GM12878 (cell line): ENCODE measurements at regions not wholly inside any gene's neighbourhood (a gene's known extent, or its start where the extent isn't known, plus 50 kb on each side); places are given as distances from the start of the nearest gene placed in this dataset.

Experiments
- BCLAF1 ChIP-seq: fragments of 450-650 bp; IDR thresholded peaks from 2 replicates; pipeline ENCODE4 v1.6.1; 2017; ENCODE audit warnings: antibody characterized with exemption, mild to moderate bottlenecking, moderate library complexity
- EGR1 ChIP-seq, 2 experiments: IDR thresholded peaks; 1 replicate in 1 of 2; 2 replicates in 1 of 2; pipeline ENCODE4 v1.6.1; 2011 to 2012; ENCODE audit warnings: low read depth in 2 of 2, low read length in 2 of 2, borderline replicate concordance in 1 of 2, mild to moderate bottlenecking in 1 of 2, moderate library complexity in 1 of 2
- MEF2B ChIP-seq: fragments of 450-650 bp; IDR thresholded peaks from 2 replicates; pipeline ENCODE4 v1.6.1; 2018; ENCODE audit warnings: mild to moderate bottlenecking, moderate library complexity; ENCODE audit not compliant: partially characterized antibody, poor library complexity, severe bottlenecking
- MTA3 ChIP-seq: IDR thresholded peaks from 2 replicates; pipeline ENCODE4 v1.6.1; 2012; ENCODE audit warnings: low read length, inconsistent platforms, borderline replicate concordance
- RELA ChIP-seq: fragments of 450-650 bp; IDR thresholded peaks from 2 replicates; pipeline ENCODE4 v1.8.0; 2014; ENCODE audit warnings: borderline replicate concordance; ENCODE audit not compliant: partially characterized antibody
- ZBTB40 ChIP-seq: fragments of 450-650 bp; IDR thresholded peaks from 2 replicates; pipeline ENCODE4 v1.6.1; 2016; ENCODE audit warnings: mild to moderate bottlenecking, moderate library complexity, borderline replicate concordance

DNA sequence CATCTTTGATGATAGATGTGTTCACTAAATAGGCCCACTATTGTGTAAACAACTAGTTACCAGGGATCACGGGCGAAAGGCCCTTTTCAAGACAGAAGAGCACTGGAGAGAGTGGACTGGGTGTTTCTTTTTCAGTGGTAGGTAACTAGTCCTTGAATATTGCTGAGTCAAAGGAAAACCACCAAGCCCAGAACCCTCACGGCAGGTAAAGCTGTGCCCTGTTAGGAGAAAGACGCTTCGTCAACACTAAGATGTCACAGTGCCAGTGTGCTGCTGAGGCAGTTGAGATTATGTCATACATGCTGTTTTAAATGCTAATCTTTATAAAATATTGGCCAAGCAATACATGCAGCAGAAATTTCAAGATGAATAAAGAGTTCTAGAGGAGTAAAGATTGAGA, 578.6 kb downstream of the PYDC2 start (continued):
- no peak for TF ChIP-seq MEF2B
- TF ChIP-seq EGR1 (IDR thresholded peaks at IDR 0.05; ENCODE audit: borderline replicate concordance in 1 of 2, low read depth in 2 of 2, low read length in 2 of 2), result no peak
- no peak for TF ChIP-seq RELA
- no peak for TF ChIP-seq ZBTB40
- no peak for TF ChIP-seq BCLAF1
- TF ChIP-seq MTA3, result no peak
